H1 (cell line): ENCODE measurements at regions not wholly inside any gene's neighbourhood (a gene's known extent, or its start where the extent isn't known, plus 50 kb on each side); places are given as distances from the start of the nearest gene placed in this dataset.

ENCODE experiments used
- CTCF ChIA-PET: fragments of 300-600 bp; sonication (Branson Sonifier 250); formaldehyde crosslinking; loops from one replicate; lab custom pipeline; 2021; ENCODE audit not compliant: partially characterized antibody; lab: Charles Lee
- POLR2A ChIA-PET: fragments of 300-600 bp; sonication (Branson Sonifier 250); formaldehyde crosslinking; loops from one replicate; lab custom pipeline; 2021; ENCODE audit warnings: inconsistent platforms; ENCODE audit not compliant: partially characterized antibody; lab: Charles Lee
- DNase-seq, 2 experiments: peaks; one replicate each; pipeline versions ENCODE4 v3.0.0 to v3.0.0-alpha.2; 2010 to 2022; ENCODE audit warnings: low spot score in 2 of 2, low read depth in 1 of 2, mixed read lengths in 1 of 2
- FAIRE-seq: peaks from 2 replicates; lab custom pipeline; 2011; peaks lifted over from hg19 to GRCh38; lab: Jason Lieb, UNC
- H2AFZ ChIP-seq: 2 replicates; pipeline ENCODE4 v1.8.1; 2012; ENCODE audit warnings: low read length, inconsistent platforms
- H2AK5ac ChIP-seq: 2 replicates; pipeline ENCODE4 v1.6.1; 2013; ENCODE audit warnings: low read depth, low read length
- H2BK120ac ChIP-seq: replicated peaks from 2 replicates; pipeline ENCODE3; 2013; ENCODE audit warnings: low read depth, low read length, inconsistent platforms
- H2BK12ac ChIP-seq: 2 replicates; pipeline ENCODE4 v1.6.1; 2013; ENCODE audit warnings: low read depth, low read length
- H2BK15ac ChIP-seq: 2 replicates; pipeline ENCODE4 v1.6.1; 2013; ENCODE audit warnings: low read length
- H2BK20ac ChIP-seq: 2 replicates; pipeline ENCODE4 v1.6.1; 2013; ENCODE audit warnings: low read length
- H2BK5ac ChIP-seq: 2 replicates; pipeline ENCODE4 v1.6.1; 2013; ENCODE audit warnings: low read depth, low read length
- H3K14ac ChIP-seq: 2 replicates; pipeline ENCODE4 v1.6.1; 2013; ENCODE audit warnings: inconsistent platforms; ENCODE audit not compliant: insufficient read length
- H3K18ac ChIP-seq: 2 replicates; pipeline ENCODE4 v1.6.1; 2013; ENCODE audit warnings: low read length; ENCODE audit errors: extremely low read depth
- H3K23ac ChIP-seq: 2 replicates; pipeline ENCODE4 v1.6.1; 2013; ENCODE audit warnings: inconsistent platforms; ENCODE audit not compliant: insufficient read length
- H3K23me2 ChIP-seq: 2 replicates; pipeline ENCODE4 v1.6.1; 2013; ENCODE audit warnings: low read depth, low read length
- H3K27ac ChIP-seq: 2 replicates; pipeline ENCODE4 v1.6.1; 2011; ENCODE audit warnings: low read depth, low read length, inconsistent platforms
- H3K27me3 ChIP-seq, 4 experiments: replicated peaks in 1 of 4; 1 replicate in 1 of 4; 2 replicates in 3 of 4; pipeline versions ENCODE4 v1.6.1 to v1.8.1; 2011 to 2013; ENCODE audit warnings: low read length in 3 of 4, mild to moderate bottlenecking in 3 of 4, inconsistent platforms in 2 of 4, mixed read lengths in 2 of 4, moderate library complexity in 1 of 4; ENCODE audit not compliant: control insufficient read depth in 3 of 4, insufficient read depth in 3 of 4; ENCODE audit errors: extremely low read depth in 1 of 4
- H3K36me3 ChIP-seq, 4 experiments: 2 replicates each; pipeline versions ENCODE4 v1.6.1 to v1.8.1; 2011 to 2013; ENCODE audit warnings: mild to moderate bottlenecking in 4 of 4, low read length in 3 of 4, moderate library complexity in 2 of 4, control low read depth in 1 of 4, inconsistent platforms in 1 of 4; ENCODE audit not compliant: insufficient read depth in 4 of 4, control insufficient read depth in 2 of 4
- H3K4ac ChIP-seq: replicated peaks from 2 replicates; pipeline ENCODE3; 2013; ENCODE audit warnings: low read length, low read depth, mixed read lengths, inconsistent platforms; ENCODE audit not compliant: insufficient read length
- H3K4me1 ChIP-seq, 4 experiments: replicated peaks in 1 of 4; 1 replicate in 1 of 4; 2 replicates in 3 of 4; pipeline versions ENCODE4 v1.6.1 to v1.8.1; 2011 to 2013; ENCODE audit warnings: low read length in 3 of 4, inconsistent platforms in 2 of 4, mixed read lengths in 1 of 4; ENCODE audit not compliant: insufficient read depth in 4 of 4, control insufficient read depth in 3 of 4
- H3K4me2 ChIP-seq, 2 experiments: 2 replicates each; pipeline versions ENCODE4 v1.6.1 to v1.8.1; 2011 to 2013; ENCODE audit warnings: low read depth in 2 of 2, low read length in 2 of 2, control low read depth in 1 of 2, inconsistent platforms in 1 of 2, mild to moderate bottlenecking in 1 of 2; ENCODE audit not compliant: insufficient read depth in 1 of 2
- H3K4me3 ChIP-seq, 4 experiments: fragments of 200-600, 300-600 bp in 1 of 4; sonication (generic), shearing (Covaris generic), sonication (Bioruptor Twin) in 1 of 4; 2 replicates each; pipeline versions ENCODE4 v1.5.1 to v1.8.1; 2011 to 2016; ENCODE audit warnings: low read length in 4 of 4, low read depth in 3 of 4, control low read depth in 2 of 4, inconsistent platforms in 2 of 4, mild to moderate bottlenecking in 2 of 4, mixed read lengths in 1 of 4, moderate library complexity in 1 of 4; ENCODE audit not compliant: insufficient read depth in 2 of 4; ENCODE audit errors: extremely low read depth in 1 of 4
- H3K56ac ChIP-seq: replicated peaks from 2 replicates; pipeline ENCODE3; 2013; ENCODE audit warnings: low read depth, mild to moderate bottlenecking, mixed read lengths, low read length, inconsistent platforms; ENCODE audit not compliant: insufficient read length
- H3K79me1 ChIP-seq: 2 replicates; pipeline ENCODE4 v1.6.1; 2013; ENCODE audit warnings: low read depth, low read length, control low read depth
- H3K79me2 ChIP-seq, 2 experiments: 2 replicates each; pipeline versions ENCODE4 v1.6.1 to v1.8.1; 2012 to 2013; ENCODE audit warnings: low read length in 2 of 2, mild to moderate bottlenecking in 2 of 2, inconsistent platforms in 1 of 2; ENCODE audit not compliant: insufficient read depth in 2 of 2, control insufficient read depth in 1 of 2
- H3K9ac ChIP-seq, 4 experiments: replicated peaks in 1 of 4; 1 replicate in 1 of 4; 2 replicates in 3 of 4; pipeline versions ENCODE4 v1.6.1 to v1.8.1; 2011 to 2013; ENCODE audit warnings: low read depth in 3 of 4, low read length in 3 of 4, control low read depth in 2 of 4, mild to moderate bottlenecking in 2 of 4, moderate library complexity in 2 of 4, inconsistent platforms in 1 of 4; ENCODE audit errors: extremely low read depth in 1 of 4
- H3K9me3 ChIP-seq, 2 experiments: 2 replicates each; pipeline versions ENCODE4 v1.6.1 to v1.8.1; 2012 to 2013; ENCODE audit warnings: mild to moderate bottlenecking in 2 of 2, moderate library complexity in 2 of 2, control low read depth in 1 of 2, inconsistent platforms in 1 of 2, low read depth in 1 of 2, low read length in 1 of 2, mixed read lengths in 1 of 2; ENCODE audit not compliant: insufficient read depth in 2 of 2
- H4K20me1 ChIP-seq, 2 experiments: replicated peaks in 1 of 2; 2 replicates each; pipeline versions ENCODE3 to v1.8.1; 2011 to 2013; ENCODE audit warnings: inconsistent platforms in 2 of 2, low read length in 2 of 2, mild to moderate bottlenecking in 1 of 2; ENCODE audit not compliant: insufficient read depth in 2 of 2, control insufficient read depth in 1 of 2
- H4K5ac ChIP-seq: 2 replicates; pipeline ENCODE4 v1.6.1; 2013; ENCODE audit warnings: low read length, low read depth, mixed read lengths, inconsistent platforms; ENCODE audit not compliant: insufficient read length
- H4K8ac ChIP-seq: 2 replicates; pipeline ENCODE4 v1.8.0; 2013; ENCODE audit warnings: mild to moderate bottlenecking, moderate library complexity, low read length, inconsistent platforms; ENCODE audit not compliant: insufficient read depth; ENCODE audit errors: extremely low read depth
- H4K91ac ChIP-seq: replicated peaks from 2 replicates; pipeline ENCODE3; 2013; ENCODE audit warnings: low read length, mixed read lengths, inconsistent platforms; ENCODE audit not compliant: insufficient read length
- ASH2L ChIP-seq: fragments of 200-600, 300-600 bp; sonication (generic); IDR thresholded peaks from one replicate; pipeline ENCODE4 v1.7.1; 2017; ENCODE audit warnings: low read length
- BCL11A ChIP-seq, 2 experiments: IDR thresholded peaks; one replicate each; pipeline ENCODE4 v1.6.1; 2011; ENCODE audit warnings: low read depth in 2 of 2, low read length in 2 of 2, mild to moderate bottlenecking in 2 of 2
- HDAC6 ChIP-seq: IDR thresholded peaks from one replicate; pipeline ENCODE4 v1.7.1; 2012; ENCODE audit warnings: low read depth, mild to moderate bottlenecking, inconsistent platforms, low read length, moderate library complexity
- JUN ChIP-seq: IDR thresholded peaks from 2 replicates; pipeline ENCODE4 v1.6.1; 2011; ENCODE audit warnings: low read depth, mild to moderate bottlenecking, improper control_type of control experiment, low read length
- KDM5A ChIP-seq: fragments of 200-600 bp; IDR thresholded peaks from 2 replicates; pipeline ENCODE4 v1.7.1; 2012; ENCODE audit warnings: mild to moderate bottlenecking, low read length, inconsistent platforms, mixed read lengths
- RNF2 ChIP-seq: fragments of 200-900, 300-1000 bp; sonication (generic); IDR thresholded peaks from 2 replicates; pipeline ENCODE4 v1.7.1; 2016; ENCODE audit warnings: borderline replicate concordance, low read depth, mild to moderate bottlenecking, antibody characterized with exemption, low read length; ENCODE audit not compliant: poor library complexity, severe bottlenecking; ENCODE audit errors: missing control alignments
- SAP30 ChIP-seq: fragments of 300-600 bp; sonication (generic); IDR thresholded peaks from 2 replicates; pipeline ENCODE4 v1.7.1; 2012; ENCODE audit warnings: low read length, moderate library complexity, mild to moderate bottlenecking, inconsistent platforms; ENCODE audit not compliant: insufficient read depth, insufficient replicate concordance
- TAF1 ChIP-seq: IDR thresholded peaks from 2 replicates; pipeline ENCODE4 v1.6.1; 2011; ENCODE audit warnings: mild to moderate bottlenecking, low read depth, low read length
- TCF12 ChIP-seq: IDR thresholded peaks from 2 replicates; pipeline ENCODE4 v1.6.1; 2011; ENCODE audit warnings: low read depth, mild to moderate bottlenecking, low read length
- WGBS, 2 experiments: shearing (Covaris generic) in 1 of 2; methylation state at CpG; one replicate each; pipeline versions ENCODE4 v1.1.6 to v1.1.7; 2013 to 2015; ENCODE audit warnings: low lambda C conversion rate in 2 of 2, mixed read lengths in 2 of 2, inconsistent platforms in 1 of 2, low coverage in 1 of 2, missing lambda C conversion rate in 1 of 2; ENCODE audit not compliant: insufficient replicate concordance in 2 of 2, insufficient coverage in 1 of 2, insufficient read length in 1 of 2; ENCODE audit errors: extremely low coverage in 1 of 2, missing lambda C conversion rate in 1 of 2; 5-methylcytosine and 5-hydroxymethylcytosine counted together
- TF ChIP-seq, protein P1 (sequence below): IDR thresholded peaks from 2 replicates; pipeline ENCODE4 v1.6.1; 2011; ENCODE audit warnings: low read depth, mild to moderate bottlenecking, low read length; ENCODE audit not compliant: insufficient read depth

DNA sequence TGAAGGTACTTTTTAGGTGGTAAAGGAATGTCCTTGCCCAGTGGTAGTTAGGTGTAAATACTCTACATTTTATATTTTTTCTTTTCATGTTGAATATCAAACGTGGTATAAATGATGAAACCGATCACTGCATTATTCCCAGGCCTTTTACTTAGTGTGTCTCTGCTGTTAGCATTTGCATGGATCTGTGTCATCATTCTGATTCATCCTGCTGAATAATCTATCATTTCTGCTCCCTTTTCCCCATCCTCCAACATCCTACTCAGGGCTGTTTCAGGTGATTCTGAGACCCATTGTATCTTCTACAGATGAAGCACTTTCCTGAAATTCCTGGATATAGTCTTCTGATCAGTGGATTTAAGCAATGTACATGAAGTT is 61.0 kb upstream of the PTHLH start:
- no peak for FAIRE-seq

More for the DNA sequence above, 61.0 kb upstream of the PTHLH start:
- CTCF ChIA-PET: no interaction called here
- no peak overlapping the region for H2AK5ac ChIP-seq
- H3K9me3 ChIP-seq: no peaks in the 10 kb centered on the region
- no peak overlapping the region for H4K91ac ChIP-seq
- H3K4me1 ChIP-seq: 0 out of 7 replicates have a peak, but pooled peaks cover 0 to under 1% (median 0%) of the 10 kb centered on the region in 4 experiments
- no peak overlapping the region for H3K4me3 ChIP-seq
- H2BK5ac ChIP-seq: no peak overlapping the region
- H3K14ac ChIP-seq: no peak overlapping the region
- TF ChIP-seq JUN: no peak
- TF ChIP-seq RNF2: no peak
- no peak for TF ChIP-seq SAP30
- TF ChIP-seq TCF12: no peak
- TF ChIP-seq BCL11A (IDR thresholded peaks at IDR 0.05; ENCODE audit: low read depth in 2 of 2, low read length in 2 of 2): no peak
- TF ChIP-seq, protein P1, sequence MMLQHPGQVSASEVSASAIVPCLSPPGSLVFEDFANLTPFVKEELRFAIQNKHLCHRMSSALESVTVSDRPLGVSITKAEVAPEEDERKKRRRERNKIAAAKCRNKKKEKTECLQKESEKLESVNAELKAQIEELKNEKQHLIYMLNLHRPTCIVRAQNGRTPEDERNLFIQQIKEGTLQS: no peak
- TF ChIP-seq KDM5A: no peak
- TF ChIP-seq ASH2L: no peak
- TF ChIP-seq HDAC6: no peak
- no peak for TF ChIP-seq TAF1
- TF ChIP-seq, all 59 proteins: peak for 0
- Histone ChIP-seq H3K23me2 (no peaks in the 10 kb centered on the region), H2BK20ac (no peak overlapping the region), H3K9ac (no peak overlapping the region), H3K18ac (no peak overlapping the region), H3K79me2 (no peaks in the 10 kb centered on the region), H2BK15ac (no peak overlapping the region), H3K4me2 (no peak overlapping the region), H3K56ac (no peak overlapping the region), H4K20me1 (no peaks in the 10 kb centered on the region), H4K5ac (no peak overlapping the region), H4K8ac (no peak overlapping the region), H3K23ac (no peak overlapping the region), H3K4ac (no peak overlapping the region), H3K79me1 (no peaks in the 10 kb centered on the region), H2BK120ac (no peak overlapping the region), H3K27me3 (no peaks in the 10 kb centered on the region), H3K27ac (no peak overlapping the region), H2AFZ (no peak overlapping the region), H2BK12ac (no peak overlapping the region), H3K36me3 (no peaks in the 10 kb centered on the region)
- POLR2A ChIA-PET: no interaction called here
- WGBS, 2 experiments: 98% methylated on average over 2 of the region's 2 CpGs; no CpG with 5 or more reads in 1 of the 2 experiments
- no peak for DNase-seq
